Left lung (tissue), 4 donors: ENCODE measurements at regions not wholly inside any gene's neighbourhood (a gene's known extent, or its start where the extent isn't known, plus 50 kb on each side); places are given as distances from the start of the nearest gene placed in this dataset.

ENCODE experiments used
- ATAC-seq: fragments of 200-7000 bp; cut with Tn5 transposase; one replicate; pipeline ENCODE4 v1.9.1; 2020; ENCODE audit warnings: moderate library complexity
- DNase-seq, 4 donors: peaks; one replicate each; pipeline ENCODE4 v3.0.0-alpha.2; 2013 to 2020
- H3K27ac ChIP-seq, 2 donors: fragments of 200-600 bp; sonication (generic) in 1 of 2; one replicate each; pipeline versions ENCODE4 v1.5.0 to v1.8.0; 2020 to 2021
- H3K27me3 ChIP-seq, 2 donors: fragments of 200-600 bp; sonication (generic) in 1 of 2; one replicate each; pipeline versions ENCODE4 v1.5.0 to v1.8.0; 2020 to 2021
- H3K36me3 ChIP-seq, 2 donors: fragments of 200-600 bp; sonication (generic) in 1 of 2; one replicate each; pipeline versions ENCODE4 v1.5.0 to v1.8.0; 2020 to 2021
- H3K4me1 ChIP-seq, 2 donors: fragments of 200-600 bp; one replicate each; pipeline ENCODE4 v1.8.0; 2021
- H3K4me3 ChIP-seq, 2 donors: fragments of 200-600 bp; sonication (generic) in 1 of 2; one replicate each; pipeline versions ENCODE4 v1.5.0 to v1.8.0; 2020 to 2021; ENCODE audit warnings: mild to moderate bottlenecking in 1 of 2
- H3K9me3 ChIP-seq, 2 donors: fragments of 200-600 bp; sonication (generic) in 1 of 2; one replicate each; pipeline versions ENCODE4 v1.5.0 to v1.8.0; 2020 to 2021
- intact Hi-C, 2 donors: fragments of 100-400 bp; cut with DNase I; formaldehyde crosslinking; loops; one replicate each; pipeline versions ENCODE4 v1.11.2 to v1.14.2; 2022
- TF ChIP-seq, protein P1 (sequence below), 2 donors: fragments of 200-600 bp; sonication (generic) in 1 of 2; IDR thresholded peaks; one replicate each; pipeline versions ENCODE4 v1.5.0 to v1.8.0; 2021; ENCODE audit warnings: antibody characterized with exemption in 2 of 2
- donor health status: DM: no; HTN: yes; CAD: no.
- donor health status: DM: no; HTN: no; CAD: no.

DNA sequence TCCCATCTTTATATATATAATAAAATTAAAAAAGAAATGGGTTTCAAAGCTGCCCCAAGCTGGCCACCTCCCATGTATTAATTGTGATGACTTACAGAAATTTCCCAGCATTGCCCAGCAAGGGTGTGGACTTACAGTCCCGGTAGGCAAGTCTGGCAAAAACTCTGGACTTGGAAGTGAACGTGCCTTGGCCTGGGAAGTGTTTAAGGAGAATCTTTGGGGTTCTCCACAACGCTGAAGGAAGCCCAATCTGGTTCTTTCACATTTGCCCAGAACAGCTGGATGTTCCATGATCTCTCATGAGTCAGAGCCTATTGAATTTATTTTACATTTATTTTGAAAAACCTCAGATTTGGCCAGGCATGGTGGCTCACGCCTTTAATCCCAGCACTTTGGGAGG, 98.4 kb upstream of the SLC45A1 start:
- no peak for ATAC-seq
- intact Hi-C loops, result no loop called here
- Histone ChIP-seq H3K36me3 (no peaks in the 10 kb centered on the region), H3K9me3 (no peaks in the 10 kb centered on the region), H3K4me3 (no peak overlapping the region), H3K27me3 (peaks cover 0 to 10% of the 10 kb centered on the region in 2 donors), H3K4me1 (peaks cover 6 to 51% of the 10 kb centered on the region in 2 donors), H3K27ac (no peak overlapping the region)
- no peak for DNase-seq
- TF ChIP-seq, protein P1, sequence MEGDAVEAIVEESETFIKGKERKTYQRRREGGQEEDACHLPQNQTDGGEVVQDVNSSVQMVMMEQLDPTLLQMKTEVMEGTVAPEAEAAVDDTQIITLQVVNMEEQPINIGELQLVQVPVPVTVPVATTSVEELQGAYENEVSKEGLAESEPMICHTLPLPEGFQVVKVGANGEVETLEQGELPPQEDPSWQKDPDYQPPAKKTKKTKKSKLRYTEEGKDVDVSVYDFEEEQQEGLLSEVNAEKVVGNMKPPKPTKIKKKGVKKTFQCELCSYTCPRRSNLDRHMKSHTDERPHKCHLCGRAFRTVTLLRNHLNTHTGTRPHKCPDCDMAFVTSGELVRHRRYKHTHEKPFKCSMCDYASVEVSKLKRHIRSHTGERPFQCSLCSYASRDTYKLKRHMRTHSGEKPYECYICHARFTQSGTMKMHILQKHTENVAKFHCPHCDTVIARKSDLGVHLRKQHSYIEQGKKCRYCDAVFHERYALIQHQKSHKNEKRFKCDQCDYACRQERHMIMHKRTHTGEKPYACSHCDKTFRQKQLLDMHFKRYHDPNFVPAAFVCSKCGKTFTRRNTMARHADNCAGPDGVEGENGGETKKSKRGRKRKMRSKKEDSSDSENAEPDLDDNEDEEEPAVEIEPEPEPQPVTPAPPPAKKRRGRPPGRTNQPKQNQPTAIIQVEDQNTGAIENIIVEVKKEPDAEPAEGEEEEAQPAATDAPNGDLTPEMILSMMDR (IDR thresholded peaks at IDR 0.05), result no peak

DNA sequence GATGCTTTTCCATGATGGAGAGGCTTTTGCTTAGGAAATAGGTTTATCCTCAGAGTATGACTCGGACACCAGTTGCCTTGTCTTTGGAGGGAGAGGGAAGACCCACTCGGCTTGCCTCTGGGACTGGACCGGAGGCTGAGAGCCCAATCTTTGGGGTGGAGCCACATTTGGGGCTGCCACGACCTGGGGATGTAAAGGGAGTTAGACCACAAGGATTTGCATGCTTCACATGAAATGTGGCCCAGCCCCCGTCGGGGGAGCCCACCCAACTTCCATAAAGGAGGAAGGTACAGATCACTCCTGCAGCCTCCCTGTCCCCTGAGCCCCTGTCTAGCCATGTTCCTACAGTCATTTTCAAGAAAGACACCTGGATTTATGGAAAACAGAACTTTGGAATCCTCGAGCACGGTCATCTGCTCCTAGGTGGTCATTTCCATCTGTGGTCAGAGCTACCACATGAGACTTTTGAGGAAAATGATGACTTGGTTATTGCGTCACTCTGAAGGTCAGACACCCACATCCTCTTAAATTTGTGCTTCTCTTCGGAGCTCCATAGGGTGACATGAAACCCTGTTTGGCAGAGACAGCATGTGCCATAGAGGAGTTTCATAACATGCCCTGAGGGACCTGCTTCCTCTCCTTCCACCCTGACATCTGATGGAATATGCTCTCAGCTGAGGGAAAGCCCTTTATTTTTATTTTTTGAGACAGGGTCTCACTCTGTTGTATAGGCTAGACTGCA, 99.4 kb upstream of the SLC45A1 start:
- TF ChIP-seq, protein P1 (IDR thresholded peaks at IDR 0.05), result no peak
- DNase-seq (peak in 1 of 4 donors; percentile 61), ATAC-seq (peak; percentile 27)
- Histone ChIP-seq H3K4me3 (no peak overlapping the region), H3K27me3 (peaks cover 0 to 10% of the 10 kb centered on the region in 2 donors), H3K4me1 (peaks cover 6 to 49% of the 10 kb centered on the region in 2 donors), H3K27ac (peak overlapping the region in 1 of 2 donors; percentile 15), H3K36me3 (no peaks in the 10 kb centered on the region), H3K9me3 (no peaks in the 10 kb centered on the region)
- intact Hi-C loops, result no loop called here

DNA sequence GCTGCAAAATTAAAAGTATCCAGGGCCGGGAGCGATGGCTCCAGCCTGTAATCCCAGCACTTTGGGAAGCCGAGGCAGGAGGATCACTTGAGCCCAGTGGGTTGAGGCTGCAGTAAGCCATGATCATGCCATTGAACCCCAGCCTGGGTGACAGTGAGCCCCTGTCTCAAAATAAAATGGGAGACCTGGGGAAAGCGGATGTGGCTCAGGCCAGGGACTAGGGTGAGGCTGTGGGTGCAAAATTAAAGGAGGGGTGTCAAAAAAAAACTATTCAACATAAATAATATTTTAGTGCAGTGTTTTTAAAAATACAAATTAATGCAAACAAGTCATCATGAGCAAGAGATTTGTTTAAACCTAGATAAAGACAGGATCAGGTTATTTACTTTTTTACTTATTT, 100.1 kb upstream of the SLC45A1 start:
- Histone ChIP-seq H3K4me3 (peak overlapping the region; percentile 28 to 36), H3K27me3 (peaks cover 0 to 10% of the 10 kb centered on the region in 2 donors), H3K9me3 (no peaks in the 10 kb centered on the region), H3K27ac (peak overlapping the region; percentile 65 to 74), H3K4me1 (peaks cover 6 to 51% of the 10 kb centered on the region in 2 donors), H3K36me3 (no peaks in the 10 kb centered on the region)
- intact Hi-C loops, result no loop called here
- TF ChIP-seq, protein P1 (IDR thresholded peaks at IDR 0.05), result no peak
- no peak for ATAC-seq
- no peak for DNase-seq

DNA sequence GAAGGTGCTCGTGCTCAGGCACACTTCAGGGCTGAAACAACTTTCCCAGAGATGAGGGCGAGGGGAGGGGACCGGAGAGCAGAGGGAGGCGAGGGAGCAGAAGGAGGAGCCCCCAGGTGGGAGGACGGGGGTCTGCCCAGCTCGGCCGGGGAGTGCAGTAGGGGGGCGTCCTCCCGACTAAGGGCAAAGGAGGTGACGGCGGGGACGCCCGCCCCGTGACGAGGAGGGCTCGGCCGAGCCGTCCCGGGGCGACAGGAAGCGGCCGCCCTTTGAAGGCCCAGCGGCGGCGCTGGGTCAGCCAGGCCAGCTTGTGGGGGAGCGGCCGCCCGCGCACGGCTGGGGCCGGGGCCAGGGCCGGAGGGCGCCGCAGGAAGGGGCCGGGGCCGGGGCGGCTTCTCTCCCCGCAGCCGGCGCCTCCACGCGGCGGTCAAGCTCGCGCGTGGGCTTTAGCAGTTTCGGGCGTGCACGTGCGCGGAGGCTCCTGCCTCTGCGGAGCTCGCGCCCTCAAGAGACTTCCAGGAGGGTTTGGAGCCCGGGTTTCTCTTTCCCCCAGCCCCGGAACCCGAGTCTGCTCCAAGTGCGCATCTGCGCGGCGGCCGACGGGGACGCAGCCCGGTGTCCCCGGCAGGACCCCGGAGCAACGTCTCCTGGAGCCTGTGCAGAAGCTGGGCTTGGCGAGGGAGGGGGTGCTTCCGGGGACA, 100.8 kb upstream of the SLC45A1 start:
- Histone ChIP-seq H3K27ac (peak overlapping the region; percentile 65 to 74), H3K27me3 (peaks cover 0 to 10% of the 10 kb centered on the region in 2 donors), H3K9me3 (no peaks in the 10 kb centered on the region), H3K36me3 (no peaks in the 10 kb centered on the region), H3K4me3 (peak overlapping the region; percentile 28 to 36), H3K4me1 (peaks cover 9 to 57% of the 10 kb centered on the region in 2 donors)
- peak in 3 of 4 donors; percentile 65 to 89 (median 78) for DNase-seq
- ATAC-seq, result peak; percentile 80
- intact Hi-C loops, result no loop called here
- TF ChIP-seq, protein P1 (IDR thresholded peaks at IDR 0.05), result no peak

DNA sequence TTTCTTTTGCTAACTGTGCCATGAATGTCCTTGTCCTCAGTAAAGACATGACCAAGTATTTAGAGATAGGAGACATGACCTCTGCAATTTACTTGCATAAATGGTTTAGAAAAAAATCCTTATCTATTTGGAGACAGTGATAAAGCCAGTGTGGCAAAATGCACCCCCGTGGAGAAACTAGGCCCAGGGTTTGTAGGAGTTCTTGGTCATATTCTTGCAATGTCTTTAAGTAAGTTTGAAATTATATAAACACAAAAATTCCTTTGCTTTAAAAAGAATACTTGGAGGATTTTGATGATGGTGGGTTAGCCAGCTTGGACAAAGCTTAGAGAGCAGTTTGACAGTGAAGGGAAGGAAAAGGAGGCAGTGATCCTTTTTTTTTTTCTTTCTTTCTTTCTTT, 101.9 kb upstream of the SLC45A1 start:
- H3K4me3 ChIP-seq, result no peak overlapping the region
- TF ChIP-seq, protein P1 (IDR thresholded peaks at IDR 0.05), result no peak
- H3K4me1 ChIP-seq, result peaks cover 11 to 69% of the 10 kb centered on the region in 2 donors
- H3K27ac ChIP-seq, result no peak overlapping the region
- no peaks in the 10 kb centered on the region for H3K9me3 ChIP-seq
- ATAC-seq (no peak), DNase-seq (no peak)
- intact Hi-C loops, result no loop called here
- H3K36me3 ChIP-seq, result no peaks in the 10 kb centered on the region
- H3K27me3 ChIP-seq, result peaks cover 0 to 10% of the 10 kb centered on the region in 2 donors
